CD14-positive monocyte (primary cell): ENCODE measurements at regions not wholly inside any gene's neighbourhood (a gene's known extent, or its start where the extent isn't known, plus 50 kb on each side); places are given as distances from the start of the nearest gene placed in this dataset.

Experiments
- DNase-seq, 3 donors: peaks; one replicate each; pipeline ENCODE4 v3.0.0-alpha.2; 2011 to 2022
- H2AFZ ChIP-seq: 2 replicates; pipeline ENCODE4 v1.6.0; 2012; ENCODE audit warnings: mild to moderate bottlenecking, low read depth, low read length, inconsistent platforms; ENCODE audit not compliant: insufficient read depth, poor library complexity, severe bottlenecking
- H3K27ac ChIP-seq, 2 donors: 1 replicate in 1 of 2; 2 replicates in 1 of 2; pipeline ENCODE4 v1.5.1; 2012 to 2013; ENCODE audit warnings: low read length in 2 of 2, control low read depth in 1 of 2, inconsistent platforms in 1 of 2, low read depth in 1 of 2, mild to moderate bottlenecking in 1 of 2
- H3K27me3 ChIP-seq, 2 donors: one replicate each; pipeline versions ENCODE4 v1.6.0 to v1.6.1; 2011 to 2013; ENCODE audit warnings: low read length in 2 of 2; ENCODE audit not compliant: control insufficient read depth in 2 of 2, insufficient read depth in 2 of 2
- H3K36me3 ChIP-seq, 2 donors: replicated peaks in 1 of 2; 1 replicate in 1 of 2; 2 replicates in 1 of 2; pipeline versions ENCODE4 v1.5.1 to v1.6.1; 2012 to 2013; ENCODE audit warnings: low read length in 2 of 2, control low read depth in 1 of 2, inconsistent platforms in 1 of 2, mild to moderate bottlenecking in 1 of 2; ENCODE audit not compliant: insufficient read depth in 2 of 2, control insufficient read depth in 1 of 2
- H3K4me1 ChIP-seq, 2 donors: 1 replicate in 1 of 2; 2 replicates in 1 of 2; pipeline versions ENCODE4 v1.5.1 to v1.6.1; 2012 to 2013; ENCODE audit warnings: low read length in 2 of 2, control low read depth in 1 of 2, inconsistent platforms in 1 of 2, mild to moderate bottlenecking in 1 of 2, moderate library complexity in 1 of 2; ENCODE audit not compliant: insufficient read depth in 2 of 2, control insufficient read depth in 1 of 2
- H3K4me2 ChIP-seq: replicated peaks from 2 replicates; pipeline ENCODE3; 2012; ENCODE audit warnings: low read length, moderate library complexity, mild to moderate bottlenecking; ENCODE audit not compliant: poor library complexity, severe bottlenecking; ENCODE audit errors: extremely low read depth
- H3K4me3 ChIP-seq, 3 experiments: fragments of 200-600 bp in 1 of 3; sonication (generic) in 1 of 3; replicated peaks in 1 of 3; 1 replicate in 2 of 3; 2 replicates in 1 of 3; pipeline ENCODE4 v1.5.1; 2011 to 2013; ENCODE audit warnings: low read length in 3 of 3, mild to moderate bottlenecking in 3 of 3, control low read depth in 2 of 3, low read depth in 2 of 3, inconsistent platforms in 1 of 3, moderate library complexity in 1 of 3
- H3K79me2 ChIP-seq: 2 replicates; pipeline ENCODE4 v1.6.0; 2012; ENCODE audit warnings: mild to moderate bottlenecking, control low read depth, inconsistent platforms, low read length, moderate library complexity; ENCODE audit not compliant: insufficient read depth
- H3K9ac ChIP-seq: 2 replicates; pipeline ENCODE4 v1.6.0; 2017; ENCODE audit warnings: low read length, mild to moderate bottlenecking; ENCODE audit not compliant: insufficient read depth, poor library complexity, severe bottlenecking
- H3K9me3 ChIP-seq, 2 donors: replicated peaks in 1 of 2; 1 replicate in 1 of 2; 2 replicates in 1 of 2; pipeline versions ENCODE4 v1.5.1 to v1.6.1; 2012 to 2013; ENCODE audit warnings: low read length in 2 of 2, control low read depth in 1 of 2; ENCODE audit not compliant: control insufficient read depth in 1 of 2, insufficient read depth in 1 of 2
- H4K20me1 ChIP-seq: 2 replicates; pipeline ENCODE4 v1.6.0; 2012; ENCODE audit warnings: mild to moderate bottlenecking, low read length, control low read depth, moderate library complexity; ENCODE audit not compliant: insufficient read depth
- H3K27ac Mint-ChIP-seq, 7 donors: one replicate each; pipeline ENCODE4 v1.8.0; 2020; ENCODE audit warnings: mild to moderate bottlenecking in 7 of 7, mixed read lengths in 7 of 7, moderate library complexity in 6 of 7, inconsistent platforms in 2 of 7
- H3K27me3 Mint-ChIP-seq, 3 donors: one replicate each; pipeline ENCODE4 v1.8.0; 2021 to 2022; ENCODE audit warnings: low read depth in 3 of 3, mild to moderate bottlenecking in 3 of 3, mixed read lengths in 3 of 3, moderate library complexity in 3 of 3, inconsistent platforms in 1 of 3
- H3K36me3 Mint-ChIP-seq, 2 donors: one replicate each; pipeline ENCODE4 v1.8.0; 2020; ENCODE audit warnings: mixed read lengths in 2 of 2, inconsistent platforms in 1 of 2, mild to moderate bottlenecking in 1 of 2
- H3K4me1 Mint-ChIP-seq: one replicate; pipeline ENCODE4 v1.8.0; 2020; ENCODE audit warnings: mild to moderate bottlenecking, mixed read lengths
- H3K4me3 Mint-ChIP-seq, 2 donors: one replicate each; pipeline ENCODE4 v1.8.0; 2020; ENCODE audit warnings: mild to moderate bottlenecking in 2 of 2, mixed read lengths in 2 of 2, moderate library complexity in 1 of 2
- H3K9me3 Mint-ChIP-seq, 7 donors: one replicate each; pipeline ENCODE4 v1.8.0; 2020 to 2022; ENCODE audit warnings: mixed read lengths in 7 of 7, mild to moderate bottlenecking in 6 of 7, moderate library complexity in 6 of 7, inconsistent platforms in 2 of 7
- WGBS: methylation state at CpG from one replicate; pipeline ENCODE4 v1.1.5; 2013; ENCODE audit warnings: missing lambda C conversion rate; ENCODE audit not compliant: insufficient coverage; 5-methylcytosine and 5-hydroxymethylcytosine counted together
- intact Hi-C, 2 donors: fragments of 100-400 bp; cut with micrococcal nuclease; formaldehyde crosslinking; loops; one replicate each; pipeline versions ENCODE4 v1.15.0 to v1.15.1; 2023
- TF ChIP-seq, protein P1 (sequence below): fragments of 200-600 bp; IDR thresholded peaks from one replicate; pipeline ENCODE4 v1.8.0; 2022; ENCODE audit warnings: antibody characterized with exemption, mild to moderate bottlenecking

DNA sequence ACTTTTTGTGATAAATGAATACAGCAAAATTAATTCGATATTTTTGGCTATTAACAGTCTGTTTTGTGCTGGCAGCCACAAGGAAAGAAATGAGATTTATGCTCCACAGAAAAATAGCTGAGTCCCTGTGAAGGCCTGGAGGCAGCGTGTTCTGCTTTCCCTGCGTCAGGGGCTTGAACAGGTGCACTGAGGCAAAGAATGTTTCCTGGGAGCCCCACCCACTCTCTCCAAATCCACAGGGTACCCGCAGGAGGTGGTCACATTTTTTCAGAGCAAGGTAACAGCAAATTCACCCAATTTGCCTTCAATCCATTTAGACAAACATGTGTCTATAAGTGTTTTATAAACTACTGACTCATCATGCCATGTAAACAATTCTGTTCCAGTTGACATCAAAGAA, 308.1 kb downstream of the TCERG1L start:
- Histone ChIP-seq H3K36me3 (no peaks in the 10 kb centered on the region), H2AFZ (no peak overlapping the region), H3K9ac (no peak overlapping the region), H3K79me2 (no peaks in the 10 kb centered on the region), H3K4me3 (no peak overlapping the region), H3K27ac (no peak overlapping the region), H3K4me2 (no peak overlapping the region), H3K9me3 (no peaks in the 10 kb centered on the region), H4K20me1 (no peaks in the 10 kb centered on the region), H3K27me3 (no peaks in the 10 kb centered on the region), H3K4me1 (no peaks in the 10 kb centered on the region)
- TF ChIP-seq, protein P1, sequence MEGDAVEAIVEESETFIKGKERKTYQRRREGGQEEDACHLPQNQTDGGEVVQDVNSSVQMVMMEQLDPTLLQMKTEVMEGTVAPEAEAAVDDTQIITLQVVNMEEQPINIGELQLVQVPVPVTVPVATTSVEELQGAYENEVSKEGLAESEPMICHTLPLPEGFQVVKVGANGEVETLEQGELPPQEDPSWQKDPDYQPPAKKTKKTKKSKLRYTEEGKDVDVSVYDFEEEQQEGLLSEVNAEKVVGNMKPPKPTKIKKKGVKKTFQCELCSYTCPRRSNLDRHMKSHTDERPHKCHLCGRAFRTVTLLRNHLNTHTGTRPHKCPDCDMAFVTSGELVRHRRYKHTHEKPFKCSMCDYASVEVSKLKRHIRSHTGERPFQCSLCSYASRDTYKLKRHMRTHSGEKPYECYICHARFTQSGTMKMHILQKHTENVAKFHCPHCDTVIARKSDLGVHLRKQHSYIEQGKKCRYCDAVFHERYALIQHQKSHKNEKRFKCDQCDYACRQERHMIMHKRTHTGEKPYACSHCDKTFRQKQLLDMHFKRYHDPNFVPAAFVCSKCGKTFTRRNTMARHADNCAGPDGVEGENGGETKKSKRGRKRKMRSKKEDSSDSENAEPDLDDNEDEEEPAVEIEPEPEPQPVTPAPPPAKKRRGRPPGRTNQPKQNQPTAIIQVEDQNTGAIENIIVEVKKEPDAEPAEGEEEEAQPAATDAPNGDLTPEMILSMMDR = no peak
- intact Hi-C loops = no loop called here
- Mint-ChIP-seq H3K27ac (no peak overlapping the region), H3K9me3 (peaks cover 0 to 8% (median 5%) of the 10 kb centered on the region in 7 donors), H3K27me3 (peaks cover 0 to 3% (median 3%) of the 10 kb centered on the region in 3 donors), H3K4me1 (no peaks in the 10 kb centered on the region), H3K36me3 (no peaks in the 10 kb centered on the region), H3K4me3 (no peak overlapping the region)
- no peak for DNase-seq
- 94% methylated on average over 2 of the region's 4 CpGs for WGBS

DNA sequence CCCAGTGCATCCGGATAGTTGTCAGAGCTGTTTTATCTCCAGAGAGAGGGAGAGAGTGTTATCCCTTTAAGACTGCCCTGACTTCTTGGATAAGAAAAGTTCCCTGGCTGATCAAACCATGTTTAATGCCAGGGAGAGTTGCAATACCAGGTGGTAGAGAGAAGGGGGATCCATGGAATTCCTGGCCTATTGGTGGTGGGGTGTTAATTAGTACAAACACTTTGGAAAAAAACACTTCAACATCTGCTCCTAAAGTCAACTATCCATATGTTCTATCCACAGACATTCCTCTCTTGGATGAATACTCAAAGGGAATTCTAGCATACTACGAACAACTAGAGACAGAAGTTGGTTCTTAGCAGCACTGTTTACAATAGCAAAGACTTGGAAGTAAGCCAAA, 307.2 kb downstream of the TCERG1L start:
- H3K4me2 ChIP-seq = no peak overlapping the region
- no peak overlapping the region for H2AFZ ChIP-seq
- H3K27me3 ChIP-seq = no peaks in the 10 kb centered on the region
- TF ChIP-seq, protein P1 = no peak
- peaks cover 0 to 8% (median 5%) of the 10 kb centered on the region in 7 donors for H3K9me3 Mint-ChIP-seq
- no peaks in the 10 kb centered on the region for H4K20me1 ChIP-seq
- H3K4me1 ChIP-seq = no peaks in the 10 kb centered on the region
- H3K79me2 ChIP-seq = no peaks in the 10 kb centered on the region
- H3K9ac ChIP-seq = no peak overlapping the region
- no peak overlapping the region for H3K27ac ChIP-seq
- H3K36me3 Mint-ChIP-seq = no peaks in the 10 kb centered on the region
- peaks cover 0 to 3% (median 3%) of the 10 kb centered on the region in 3 donors for H3K27me3 Mint-ChIP-seq
- no CpG with 5 or more reads among the region's 2 CpGs for WGBS
- H3K4me3 ChIP-seq = no peak overlapping the region
- H3K9me3 ChIP-seq = no peaks in the 10 kb centered on the region
- no peak for DNase-seq
- no peak overlapping the region for H3K27ac Mint-ChIP-seq
- no peaks in the 10 kb centered on the region for H3K4me1 Mint-ChIP-seq
- no peak overlapping the region for H3K4me3 Mint-ChIP-seq
- H3K36me3 ChIP-seq = no peaks in the 10 kb centered on the region
- intact Hi-C loops = no loop called here
